ENCODE measurements at regions not wholly inside any gene's neighbourhood (a gene's known extent, or its start where the extent isn't known, plus 50 kb on each side); places are given as distances from the start of the nearest gene placed in this dataset.

DNA sequence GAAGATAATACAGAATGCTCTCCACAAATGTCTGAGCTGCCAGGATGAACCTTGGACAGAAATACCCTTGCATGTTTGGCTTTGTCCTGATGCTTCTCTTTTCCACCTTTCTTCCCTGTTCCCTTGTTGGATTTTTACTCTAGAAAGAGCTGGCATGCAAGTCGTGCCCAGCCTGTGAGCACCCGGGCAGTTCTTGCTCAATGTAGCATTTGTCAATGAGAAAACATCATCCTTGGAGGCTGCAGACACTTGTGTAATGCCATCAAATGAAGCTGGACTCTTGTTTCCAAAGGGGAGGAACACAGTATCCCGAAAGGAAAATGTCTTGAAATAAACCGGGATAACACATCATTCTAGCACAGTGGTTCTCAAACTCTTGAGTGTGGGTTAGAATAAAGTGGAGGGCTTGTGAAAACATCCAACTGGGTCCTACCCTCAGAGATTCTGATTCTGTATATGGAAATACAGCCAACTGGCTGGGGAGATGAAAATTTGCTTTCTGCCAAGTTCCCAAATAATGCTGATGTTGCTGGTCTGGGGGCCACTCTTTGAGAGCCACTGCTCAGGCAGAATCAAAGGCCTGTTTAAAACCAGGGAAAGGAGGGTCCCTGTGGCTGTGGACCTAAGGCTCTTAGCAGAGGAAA is 237.2 kb downstream of the SPATA18 start:
- in situ Hi-C loops (cut with MboI) (no loop called here), intact Hi-C loops (cut with micrococcal nuclease) (no loop called here)
- Histone ChIP-seq H3K36me3 (ENCODE audit: control insufficient read depth, insufficient read depth, low read length) (no peaks in the 10 kb centered on the region), H2AFZ (ENCODE audit: low read depth, low read length) (no peak overlapping the region), H3K27me3 (ENCODE audit: control insufficient read depth in 2 of 2, insufficient read depth in 2 of 2, low read length in 2 of 2) (peaks cover 0 to 5% of the 10 kb centered on the region in 2 experiments; a peak in 1 of 5 replicates), H3K9ac (ENCODE audit: insufficient read depth in 1 of 2, low read depth in 2 of 2, low read length in 2 of 2) (no peak overlapping the region), H3K79me2 (ENCODE audit: control insufficient read depth, insufficient read depth, low read length) (no peaks in the 10 kb centered on the region), H3K27ac (ENCODE audit: extremely low read depth, low read depth, low read length) (no peak overlapping the region), H3K4me1 (replicated peaks in 1 of 2; ENCODE audit: control insufficient read depth in 2 of 2, insufficient read depth in 2 of 2, low read length in 2 of 2) (no peaks in the 10 kb centered on the region), H3K4me2 (ENCODE audit: insufficient read depth, low read length) (no peak overlapping the region), H3K4me3 (no peak overlapping the region), H3K9me3 (replicated peaks; ENCODE audit: control insufficient read depth, insufficient read depth, low read depth, low read length) (no peaks in the 10 kb centered on the region), H3K9me1 (ENCODE audit: control insufficient read depth, insufficient read depth, low read length) (no peaks in the 10 kb centered on the region), H4K20me1 (replicated peaks; ENCODE audit: control insufficient read depth, insufficient read depth, low read length) (no peaks in the 10 kb centered on the region)
- TF ChIP-seq ZNF217 (CRISPR knock-in tag; IDR thresholded peaks at IDR 0.05) (no peak), NR2C1 (IDR thresholded peaks at IDR 0.05) (no peak), NR2C1 (tag; IDR thresholded peaks at IDR 0.05) (no peak), SRSF1 (IDR thresholded peaks at IDR 0.05; ENCODE audit: low read depth, low read length) (no peak), EZH2 (IDR thresholded peaks at IDR 0.05; ENCODE audit: borderline replicate concordance, low read depth, low read length) (no peak), TFAM (CRISPR knock-in tag; conservative IDR thresholded peaks at IDR 0.05) (no peak), ZFX (CRISPR knock-in tag; IDR thresholded peaks at IDR 0.05) (no peak), TCFL5 (CRISPR knock-in tag; conservative IDR thresholded peaks at IDR 0.05) (no peak), GATAD2A (IDR thresholded peaks at IDR 0.05) (no peak), SREBF1 (IDR thresholded peaks at IDR 0.05; ENCODE audit: borderline replicate concordance, low read depth, low read length) (no peak), TAF1 (IDR thresholded peaks at IDR 0.05; ENCODE audit: control insufficient read depth, extremely low read depth, insufficient read depth, low read length, severe bottlenecking) (no peak)
- TF ChIP-seq, protein P1, sequence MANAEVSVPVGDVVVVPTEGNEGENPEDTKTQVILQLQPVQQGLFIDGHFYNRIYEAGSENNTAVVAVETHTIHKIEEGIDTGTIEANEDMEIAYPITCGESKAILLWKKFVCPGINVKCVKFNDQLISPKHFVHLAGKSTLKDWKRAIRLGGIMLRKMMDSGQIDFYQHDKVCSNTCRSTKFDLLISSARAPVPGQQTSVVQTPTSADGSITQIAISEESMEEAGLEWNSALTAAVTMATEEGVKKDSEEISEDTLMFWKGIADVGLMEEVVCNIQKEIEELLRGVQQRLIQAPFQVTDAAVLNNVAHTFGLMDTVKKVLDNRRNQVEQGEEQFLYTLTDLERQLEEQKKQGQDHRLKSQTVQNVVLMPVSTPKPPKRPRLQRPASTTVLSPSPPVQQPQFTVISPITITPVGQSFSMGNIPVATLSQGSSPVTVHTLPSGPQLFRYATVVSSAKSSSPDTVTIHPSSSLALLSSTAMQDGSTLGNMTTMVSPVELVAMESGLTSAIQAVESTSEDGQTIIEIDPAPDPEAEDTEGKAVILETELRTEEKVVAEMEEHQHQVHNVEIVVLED (CRISPR knock-in tag; IDR thresholded peaks at IDR 0.05), result no peak
- TF ChIP-seq, protein P2, sequence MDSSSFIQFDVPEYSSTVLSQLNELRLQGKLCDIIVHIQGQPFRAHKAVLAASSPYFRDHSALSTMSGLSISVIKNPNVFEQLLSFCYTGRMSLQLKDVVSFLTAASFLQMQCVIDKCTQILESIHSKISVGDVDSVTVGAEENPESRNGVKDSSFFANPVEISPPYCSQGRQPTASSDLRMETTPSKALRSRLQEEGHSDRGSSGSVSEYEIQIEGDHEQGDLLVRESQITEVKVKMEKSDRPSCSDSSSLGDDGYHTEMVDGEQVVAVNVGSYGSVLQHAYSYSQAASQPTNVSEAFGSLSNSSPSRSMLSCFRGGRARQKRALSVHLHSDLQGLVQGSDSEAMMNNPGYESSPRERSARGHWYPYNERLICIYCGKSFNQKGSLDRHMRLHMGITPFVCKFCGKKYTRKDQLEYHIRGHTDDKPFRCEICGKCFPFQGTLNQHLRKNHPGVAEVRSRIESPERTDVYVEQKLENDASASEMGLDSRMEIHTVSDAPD (CRISPR knock-in tag; IDR thresholded peaks at IDR 0.05), result no peak
- TF ChIP-seq, protein P3, sequence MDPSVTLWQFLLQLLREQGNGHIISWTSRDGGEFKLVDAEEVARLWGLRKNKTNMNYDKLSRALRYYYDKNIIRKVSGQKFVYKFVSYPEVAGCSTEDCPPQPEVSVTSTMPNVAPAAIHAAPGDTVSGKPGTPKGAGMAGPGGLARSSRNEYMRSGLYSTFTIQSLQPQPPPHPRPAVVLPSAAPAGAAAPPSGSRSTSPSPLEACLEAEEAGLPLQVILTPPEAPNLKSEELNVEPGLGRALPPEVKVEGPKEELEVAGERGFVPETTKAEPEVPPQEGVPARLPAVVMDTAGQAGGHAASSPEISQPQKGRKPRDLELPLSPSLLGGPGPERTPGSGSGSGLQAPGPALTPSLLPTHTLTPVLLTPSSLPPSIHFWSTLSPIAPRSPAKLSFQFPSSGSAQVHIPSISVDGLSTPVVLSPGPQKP (CRISPR knock-in tag; IDR thresholded peaks at IDR 0.05), result no peak
- no peak for DNase-seq (ENCODE audit: extremely low read depth in 1 of 4, low spot score in 3 of 4)
- FAIRE-seq, result no peak
- no TSS peak for BruUV-seq (replicated peaks)
- no peak for ATAC-seq
- CTCF ChIA-PET (ENCODE audit: low intra/inter-chr PET ratio), result no interaction called here
- POLR2A ChIA-PET, result no interaction called here
- WGBS (ENCODE audit: insufficient coverage, low coverage, missing lambda C conversion rate), result 0% methylated on average over 4 of the region's 4 CpGs
